OCI-LY1 (cell line): ENCODE measurements at regions not wholly inside any gene's neighbourhood (a gene's known extent, or its start where the extent isn't known, plus 50 kb on each side); places are given as distances from the start of the nearest gene placed in this dataset.

Experiments
- H2AFZ ChIP-seq: fragments of 200-600 bp; sonication (generic), shearing (Covaris generic); 2 replicates; pipeline ENCODE4 v1.6.0; 2014; ENCODE audit warnings: antibody characterized with exemption, mild to moderate bottlenecking, low read length
- H3F3A ChIP-seq: fragments of 200-600 bp; sonication (generic), shearing (Covaris generic); 2 replicates; pipeline ENCODE4 v1.6.0; 2014; ENCODE audit warnings: mild to moderate bottlenecking, antibody characterized with exemption, low read length, moderate library complexity; ENCODE audit not compliant: insufficient read depth
- H3K27ac ChIP-seq: fragments of 200-600 bp; sonication (generic); 2 replicates; pipeline ENCODE4 v1.5.1; 2014; ENCODE audit warnings: low read length, mixed run types, mild to moderate bottlenecking, low read depth; ENCODE audit not compliant: poor library complexity, severe bottlenecking
- H3K27me3 ChIP-seq: fragments of 200-600 bp; sonication (generic); 2 replicates; pipeline ENCODE4 v1.6.0; 2014; ENCODE audit warnings: antibody characterized with exemption, mild to moderate bottlenecking, low read length, moderate library complexity; ENCODE audit not compliant: insufficient read depth
- H3K36me3 ChIP-seq: fragments of 200-600 bp; sonication (generic); 2 replicates; pipeline ENCODE4 v1.6.1; 2014; ENCODE audit warnings: mild to moderate bottlenecking, antibody characterized with exemption, low read length, moderate library complexity, mixed read lengths; ENCODE audit not compliant: insufficient read depth
- H3K4me1 ChIP-seq: fragments of 200-600 bp; sonication (generic); 2 replicates; pipeline ENCODE4 v1.5.1; 2014; ENCODE audit warnings: mild to moderate bottlenecking, low read length, moderate library complexity; ENCODE audit not compliant: insufficient read depth, severe bottlenecking
- H3K4me2 ChIP-seq: fragments of 200-600 bp; sonication (generic), shearing (Covaris generic); 2 replicates; pipeline ENCODE4 v1.6.1; 2014; ENCODE audit warnings: low read length
- H3K4me3 ChIP-seq: fragments of 200-600 bp; sonication (generic); 2 replicates; pipeline ENCODE4 v1.5.1; 2014; ENCODE audit warnings: low read length, low read depth, mild to moderate bottlenecking, mixed read lengths; ENCODE audit not compliant: poor library complexity, severe bottlenecking
- H3K79me2 ChIP-seq: fragments of 200-600 bp; shearing (Covaris generic); 2 replicates; pipeline ENCODE4 v1.6.1; 2016; ENCODE audit warnings: mixed run types, low read length, mixed read lengths; ENCODE audit not compliant: insufficient read depth
- H3K9ac ChIP-seq: fragments of 200-600 bp; sonication (generic), shearing (Covaris generic); 2 replicates; pipeline ENCODE4 v1.6.1; 2014; ENCODE audit warnings: mild to moderate bottlenecking, low read length, mixed read lengths
- H3K9me2 ChIP-seq: fragments of 200-600 bp; sonication (generic), shearing (Covaris generic); 2 replicates; pipeline ENCODE4 v1.6.1; 2014; ENCODE audit warnings: low read depth, mild to moderate bottlenecking, low read length, mixed read lengths
- H3K9me3 ChIP-seq: fragments of 200-600 bp; shearing (Covaris generic); 2 replicates; pipeline ENCODE4 v1.6.1; 2014; ENCODE audit warnings: low read length, mixed read lengths
- H4K20me1 ChIP-seq: fragments of 200-600 bp; sonication (generic), shearing (Covaris generic); 2 replicates; pipeline ENCODE4 v1.6.0; 2016; ENCODE audit warnings: mild to moderate bottlenecking, low read length; ENCODE audit not compliant: insufficient read depth
- CTCF ChIP-seq: fragments of 200-600 bp; sonication (generic), shearing (Covaris generic); IDR thresholded peaks from 2 replicates; pipeline ENCODE4 v1.5.1; 2017; ENCODE audit warnings: mild to moderate bottlenecking, antibody characterized with exemption, low read length, moderate library complexity, mixed read lengths
- EZH2 ChIP-seq: fragments of 200-600 bp; sonication (generic), shearing (Covaris generic); IDR thresholded peaks from 2 replicates; pipeline ENCODE4 v1.8.0; 2017; ENCODE audit warnings: borderline replicate concordance, mixed run types, mild to moderate bottlenecking, antibody characterized with exemption, low read length, moderate library complexity, mixed read lengths

- Histone ChIP-seq H3K9me3 (no peaks in the 10 kb centered on the region), H3K4me1 (no peaks in the 10 kb centered on the region), H3K79me2 (no peaks in the 10 kb centered on the region), H3F3A (no peaks in the 10 kb centered on the region), H3K9ac (no peak overlapping the region), H3K9me2 (no peaks in the 10 kb centered on the region), H3K4me2 (no peak overlapping the region), H2AFZ (no peak overlapping the region), H4K20me1 (no peaks in the 10 kb centered on the region), H3K27ac (no peak overlapping the region), H3K4me3 (no peak overlapping the region), H3K36me3 (no peaks in the 10 kb centered on the region), H3K27me3 (no peaks in the 10 kb centered on the region)
- TF ChIP-seq CTCF (no peak), EZH2 (no peak)
Measured at GRCh38 chr16:56121156-56121500, 70.2 kb upstream of the GNAO1 start.

DNA sequence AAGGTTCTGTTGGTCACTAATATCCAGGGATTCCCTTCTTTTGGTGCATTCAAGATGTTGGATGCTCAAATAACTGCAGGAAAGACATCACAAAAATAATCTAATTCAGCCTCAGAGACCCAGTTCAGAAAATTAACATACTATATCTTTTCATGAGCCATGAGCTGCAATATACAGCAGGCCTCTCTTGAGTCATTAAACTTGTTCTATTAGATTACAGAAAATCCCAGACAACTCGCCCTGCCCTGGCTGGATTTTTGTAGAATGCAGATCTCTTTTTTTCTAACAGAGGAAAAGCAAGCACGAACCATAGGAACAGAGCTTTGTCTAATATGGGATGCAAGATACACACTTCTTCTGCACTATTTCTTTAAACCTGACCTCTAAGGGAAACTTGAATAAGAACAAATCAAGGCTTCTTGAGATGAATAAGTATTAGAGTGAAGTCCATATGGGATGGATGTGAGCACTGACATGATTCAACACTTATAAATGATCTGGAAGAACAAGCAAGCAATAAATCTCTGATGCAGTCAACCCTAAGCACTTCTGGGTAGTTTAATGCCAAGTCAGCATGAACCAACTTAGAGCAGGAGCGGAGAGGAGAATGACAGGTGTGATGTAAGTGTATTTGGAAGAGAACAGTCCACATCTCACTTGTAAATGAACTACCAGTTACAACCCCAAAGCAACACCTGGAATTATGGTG lies 70.7 kb upstream of the GNAO1 start:
- no peaks in the 10 kb centered on the region for H3K9me3 ChIP-seq
- H2AFZ ChIP-seq = no peak overlapping the region
- no peak overlapping the region for H3K4me2 ChIP-seq

DNA sequence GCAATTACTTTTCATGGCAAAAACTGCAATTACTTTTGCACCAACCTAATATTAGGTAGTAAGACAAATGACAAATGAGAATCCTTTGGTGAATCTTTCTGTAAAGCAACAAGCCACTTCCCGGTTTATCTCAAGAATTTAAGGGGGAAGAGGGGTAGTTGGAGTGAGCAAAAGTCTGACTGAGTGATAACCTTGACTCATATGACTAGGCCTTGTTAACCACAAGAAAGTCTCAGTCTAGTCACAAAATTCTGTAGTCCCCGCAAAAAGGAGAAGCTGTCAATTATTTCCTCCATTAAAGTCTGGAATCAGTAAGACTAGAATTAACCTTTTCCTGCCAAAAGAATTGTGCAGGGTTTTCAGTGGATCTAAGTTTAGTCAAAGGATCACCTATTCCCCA lies 72.2 kb upstream of the GNAO1 start:
- Histone ChIP-seq H4K20me1 (no peaks in the 10 kb centered on the region), H3K36me3 (no peaks in the 10 kb centered on the region), H3K4me3 (no peak overlapping the region), H3F3A (no peaks in the 10 kb centered on the region), H3K27ac (no peak overlapping the region), H3K79me2 (no peaks in the 10 kb centered on the region), H3K9me2 (no peaks in the 10 kb centered on the region), H3K4me2 (no peak overlapping the region), H3K4me1 (no peaks in the 10 kb centered on the region), H3K9me3 (no peaks in the 10 kb centered on the region), H3K9ac (no peak overlapping the region), H2AFZ (no peak overlapping the region), H3K27me3 (no peaks in the 10 kb centered on the region)
- TF ChIP-seq CTCF (no peak), EZH2 (no peak)

More for the DNA sequence above, 70.7 kb upstream of the GNAO1 start:
- H3K4me3 ChIP-seq = no peak overlapping the region
- TF ChIP-seq CTCF = no peak
- no peak for TF ChIP-seq EZH2
- H3K27ac ChIP-seq = no peak overlapping the region
- H3F3A ChIP-seq = no peaks in the 10 kb centered on the region
- H3K9ac ChIP-seq = no peak overlapping the region
- no peaks in the 10 kb centered on the region for H3K27me3 ChIP-seq
- H3K79me2 ChIP-seq = no peaks in the 10 kb centered on the region
- no peaks in the 10 kb centered on the region for H3K9me2 ChIP-seq
- H3K4me1 ChIP-seq = no peaks in the 10 kb centered on the region
- H4K20me1 ChIP-seq = no peaks in the 10 kb centered on the region
- H3K36me3 ChIP-seq = no peaks in the 10 kb centered on the region
